NCI-H524 (cell line): ENCODE measurements at regions not wholly inside any gene's neighbourhood (a gene's known extent, or its start where the extent isn't known, plus 50 kb on each side); places are given as distances from the start of the nearest gene placed in this dataset.
"Not testable (repeated sequence)": the region's sequence is repeated elsewhere in the genome, so short reads cannot be mapped to it uniquely, and the experiment has no call there.

Experiments
- DNase-seq, 2 experiments: peaks; one replicate each; lab custom pipeline; 2025; lab: John Stamatoyannopoulos, UW

GRCh38 chr6:169862043-169862891, 110.8 kb downstream of the ERMARD start:
- no peak for DNase-seq

GRCh38 chr6:169861431-169862042, 110.1 kb downstream of the ERMARD start:
- no peak for DNase-seq

- DNase-seq: no peak
Measured at GRCh38 chr6:169859978-169860703, 108.7 kb downstream of the ERMARD start.

GRCh38 chr6:169859401-169859977, 108.1 kb downstream of the ERMARD start:
- no peak for DNase-seq

GRCh38 chr6:169858935-169859351, 107.5 kb downstream of the ERMARD start:
- DNase-seq: no peak

DNA sequence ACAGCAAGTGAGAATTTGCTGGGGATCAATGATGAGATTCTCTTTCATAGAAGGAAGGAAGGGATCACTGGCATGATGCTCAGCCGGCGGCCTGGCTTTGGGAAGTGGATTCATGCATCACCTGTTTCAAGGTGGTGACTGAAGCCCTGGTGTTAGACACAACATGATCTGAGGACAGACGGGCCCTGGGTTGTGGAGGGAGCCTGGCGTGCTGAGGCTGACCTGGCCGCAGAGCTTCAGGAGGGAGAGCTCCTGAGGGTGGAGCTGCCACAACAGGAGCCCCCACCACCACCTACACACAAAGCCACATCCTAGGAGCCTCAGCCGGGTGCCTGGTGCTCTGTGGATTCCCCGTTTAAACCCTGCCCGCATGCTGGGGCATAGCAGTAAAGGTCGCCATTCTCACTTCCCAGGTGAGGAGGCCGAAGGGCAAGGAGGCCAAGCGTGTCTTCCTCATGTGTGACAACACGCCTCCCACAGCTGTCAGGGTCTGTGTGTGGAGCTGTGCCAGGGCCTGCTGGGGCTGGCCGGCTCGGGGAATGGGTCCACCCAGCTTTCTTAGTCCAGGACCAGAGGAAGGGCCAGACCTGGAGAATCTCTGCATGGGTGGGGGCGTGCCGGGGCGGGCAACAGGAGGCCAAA, 107.0 kb downstream of the ERMARD start:
- no peak for DNase-seq

- no peak for DNase-seq
Measured at GRCh38 chr6:169857343-169858292, 106.2 kb downstream of the ERMARD start.

GRCh38 chr6:169856442-169857342, 105.3 kb downstream of the ERMARD start:
- DNase-seq: not testable (repeated sequence)

DNA sequence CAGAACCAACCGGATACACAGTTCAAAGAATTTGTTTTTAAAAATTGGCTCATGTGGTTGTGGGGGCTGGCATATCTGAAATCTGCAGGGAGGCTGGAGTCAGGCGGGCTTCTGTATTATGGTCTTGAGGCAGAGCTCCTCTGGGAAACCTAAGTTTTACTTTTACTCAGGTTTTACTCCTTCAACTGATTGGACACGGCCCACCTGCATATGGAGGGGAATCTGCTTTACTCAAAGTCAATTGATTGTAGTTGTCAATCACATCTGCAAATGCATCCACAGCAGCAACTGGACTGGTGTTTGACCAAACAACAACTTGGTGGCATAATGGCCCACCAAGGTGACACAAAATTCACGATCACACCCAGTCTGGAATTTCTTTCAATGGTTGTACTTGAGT, 103.4 kb downstream of the ERMARD start:
- DNase-seq: no peak

- no peak for DNase-seq
Measured at GRCh38 chr6:169854083-169854725, 102.8 kb downstream of the ERMARD start.

DNA sequence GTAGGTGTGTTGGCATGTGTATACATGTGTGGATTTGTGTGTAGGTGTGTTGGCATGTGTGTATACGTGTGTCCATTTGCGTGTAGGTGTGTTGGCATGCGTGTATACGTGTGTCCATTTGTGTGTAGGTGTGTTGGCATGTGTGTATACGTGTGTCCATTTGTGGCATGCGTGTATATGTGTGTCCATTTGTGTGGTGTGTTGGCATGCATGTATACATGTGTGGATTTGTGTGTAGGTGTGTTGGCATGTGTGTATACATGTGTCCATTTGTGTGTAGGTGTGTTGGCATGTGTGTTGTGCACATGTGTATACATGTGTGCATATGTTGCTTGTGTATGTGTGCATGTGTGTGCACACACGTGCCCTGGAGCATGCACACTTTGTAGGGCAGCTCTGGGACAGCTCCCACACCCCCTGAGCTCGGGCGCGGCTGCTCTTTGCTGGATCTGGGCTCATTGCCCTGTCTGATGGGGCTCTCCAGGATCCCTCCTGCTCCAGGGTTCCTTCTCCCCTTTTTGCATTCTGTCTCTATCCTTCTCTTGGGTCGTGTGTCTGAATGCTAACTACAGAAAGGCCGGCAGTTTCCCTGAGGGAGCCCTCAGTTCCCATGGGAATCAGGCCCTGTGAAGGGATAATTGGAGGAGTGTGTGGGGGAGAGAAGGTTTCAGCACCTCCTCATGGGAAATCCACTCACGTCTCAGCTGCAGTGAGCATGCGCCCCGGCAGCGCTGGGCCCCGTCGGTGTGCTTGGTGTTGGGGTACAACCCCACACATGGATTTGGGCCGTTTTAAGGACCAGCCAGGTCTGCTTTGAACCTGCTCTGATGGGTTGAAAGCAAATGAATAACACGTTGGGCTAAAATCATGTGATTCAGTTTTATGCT, 102.0 kb downstream of the ERMARD start:
- no peak for DNase-seq

DNA sequence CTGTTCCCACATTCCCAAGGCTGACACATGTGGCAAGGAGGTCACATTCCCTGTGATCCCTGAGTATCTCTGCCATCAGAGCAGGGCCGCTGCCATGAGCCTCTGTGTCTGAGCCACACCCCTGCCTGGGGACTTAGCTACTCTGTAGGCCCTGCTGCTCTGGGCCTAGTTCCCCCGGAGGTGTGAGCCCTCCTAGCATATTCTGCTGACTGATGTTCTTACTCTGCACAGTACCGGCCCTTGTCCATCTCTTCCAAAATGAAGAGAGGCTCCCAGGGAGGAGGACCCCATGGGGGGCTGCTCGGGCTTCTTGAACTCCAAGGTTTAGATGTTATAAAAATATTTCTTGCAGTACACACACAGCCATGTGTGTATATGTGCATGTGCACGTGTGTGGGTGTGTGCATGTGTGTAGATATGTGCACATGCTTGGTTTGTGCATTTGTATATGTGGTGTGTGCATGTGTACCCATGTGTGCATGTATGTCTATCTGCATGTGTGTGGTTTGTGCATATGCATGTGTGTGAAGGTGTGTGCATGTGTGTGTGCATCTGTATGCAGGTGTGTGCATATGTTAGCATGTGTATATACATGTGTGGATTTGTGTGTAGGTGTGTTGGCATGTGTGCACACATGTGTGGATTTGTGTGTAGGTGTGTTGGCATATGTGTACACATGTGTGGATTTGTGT, 101.2 kb downstream of the ERMARD start:
- DNase-seq: no peak

DNA sequence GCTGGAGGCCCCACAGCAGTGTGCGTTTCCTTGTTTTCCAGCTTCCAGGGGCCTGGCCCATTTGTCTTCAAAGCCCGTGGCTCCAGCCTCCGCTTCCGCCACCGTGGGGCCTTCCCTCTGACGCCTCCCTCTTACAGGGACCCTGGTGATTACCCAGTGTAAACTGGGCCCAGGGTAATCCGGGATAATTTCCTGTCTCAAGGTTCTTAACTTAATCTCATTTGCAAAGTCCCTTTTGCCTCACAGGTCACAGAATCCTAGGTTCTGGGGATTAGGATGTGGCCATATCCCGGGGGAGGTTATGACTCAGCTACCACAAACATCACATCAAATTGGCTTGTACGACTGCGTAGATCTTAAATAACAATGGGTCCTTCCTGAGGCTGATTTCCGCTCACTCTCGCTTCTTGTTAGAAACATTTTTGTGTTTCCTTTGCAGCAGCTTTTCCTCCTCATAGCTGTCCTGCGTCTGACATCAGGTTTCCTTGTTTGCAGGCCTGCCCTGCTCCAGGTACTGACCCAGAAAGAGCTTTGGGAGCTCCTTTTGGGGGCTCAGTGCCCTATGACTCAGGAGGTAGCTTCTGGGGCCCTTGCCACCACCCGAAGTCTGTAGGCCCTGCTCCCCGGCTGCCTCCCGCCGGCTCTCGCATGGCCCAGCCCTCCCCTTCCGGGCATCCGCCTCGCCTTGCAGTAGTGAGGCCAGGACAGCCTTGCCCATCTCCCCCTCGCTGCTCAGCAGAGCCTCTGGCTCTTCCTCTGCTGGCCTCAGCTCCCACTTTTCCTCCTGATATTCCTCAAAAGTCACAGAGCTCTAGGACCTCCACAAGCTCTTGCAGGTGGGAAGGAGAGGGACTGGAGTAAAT, 100.5 kb downstream of the ERMARD start:
- DNase-seq: peak; percentile 41 to 77

- no peak for DNase-seq
Measured at GRCh38 chr6:169850746-169851145, 99.3 kb downstream of the ERMARD start.

- DNase-seq: no peak
Measured at GRCh38 chr6:169850154-169850553, 98.7 kb downstream of the ERMARD start.

DNA sequence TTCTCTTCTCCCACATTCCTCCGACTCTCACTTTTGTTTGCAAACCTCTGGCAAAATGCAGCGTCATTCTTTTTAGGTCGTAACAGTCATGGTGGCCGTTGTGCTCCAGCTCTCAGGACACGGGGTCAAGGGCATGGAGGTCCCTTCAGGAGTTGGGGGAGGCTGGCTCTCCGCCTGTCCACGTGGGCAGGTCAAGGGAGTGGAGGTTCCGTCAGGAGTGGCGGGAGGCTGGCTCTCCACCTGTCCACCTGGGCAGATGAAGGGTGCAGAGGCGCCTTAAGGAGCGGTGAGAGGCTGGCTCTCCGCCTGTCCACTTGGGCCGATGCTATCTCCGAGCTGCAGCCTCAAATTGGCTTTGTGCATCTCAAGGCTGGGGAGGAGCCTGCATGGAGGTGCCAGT, 98.0 kb downstream of the ERMARD start:
- DNase-seq: no peak

- no peak for DNase-seq
Measured at GRCh38 chr6:169848946-169849345, 97.5 kb downstream of the ERMARD start.
